ENCODE measurements at regions not wholly inside any gene's neighbourhood (a gene's known extent, or its start where the extent isn't known, plus 50 kb on each side); places are given as distances from the start of the nearest gene placed in this dataset.

DNA sequence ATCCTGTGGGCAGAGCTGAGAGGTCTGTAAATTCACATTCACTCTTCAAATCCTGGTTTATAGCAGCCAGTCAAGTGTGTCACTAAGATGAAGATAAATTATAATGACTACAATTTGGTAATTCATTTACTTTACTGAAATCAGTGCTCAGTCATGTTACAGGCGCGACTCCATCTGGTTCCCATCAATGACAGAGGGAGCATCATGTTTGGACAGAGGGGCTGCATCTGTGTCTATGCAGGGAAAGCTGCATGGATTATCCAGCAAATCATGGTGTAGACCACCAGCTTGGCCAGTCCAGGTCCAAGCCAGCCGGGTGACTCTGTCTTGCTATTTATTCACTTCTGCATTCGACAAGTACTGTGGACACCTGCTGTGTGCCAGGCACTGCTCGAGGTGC is 214.1 kb upstream of the ZNF32 start:
- TF ChIP-seq POLR2A (IDR thresholded peaks at IDR 0.05) = no peak
- TF ChIP-seq, protein P1, sequence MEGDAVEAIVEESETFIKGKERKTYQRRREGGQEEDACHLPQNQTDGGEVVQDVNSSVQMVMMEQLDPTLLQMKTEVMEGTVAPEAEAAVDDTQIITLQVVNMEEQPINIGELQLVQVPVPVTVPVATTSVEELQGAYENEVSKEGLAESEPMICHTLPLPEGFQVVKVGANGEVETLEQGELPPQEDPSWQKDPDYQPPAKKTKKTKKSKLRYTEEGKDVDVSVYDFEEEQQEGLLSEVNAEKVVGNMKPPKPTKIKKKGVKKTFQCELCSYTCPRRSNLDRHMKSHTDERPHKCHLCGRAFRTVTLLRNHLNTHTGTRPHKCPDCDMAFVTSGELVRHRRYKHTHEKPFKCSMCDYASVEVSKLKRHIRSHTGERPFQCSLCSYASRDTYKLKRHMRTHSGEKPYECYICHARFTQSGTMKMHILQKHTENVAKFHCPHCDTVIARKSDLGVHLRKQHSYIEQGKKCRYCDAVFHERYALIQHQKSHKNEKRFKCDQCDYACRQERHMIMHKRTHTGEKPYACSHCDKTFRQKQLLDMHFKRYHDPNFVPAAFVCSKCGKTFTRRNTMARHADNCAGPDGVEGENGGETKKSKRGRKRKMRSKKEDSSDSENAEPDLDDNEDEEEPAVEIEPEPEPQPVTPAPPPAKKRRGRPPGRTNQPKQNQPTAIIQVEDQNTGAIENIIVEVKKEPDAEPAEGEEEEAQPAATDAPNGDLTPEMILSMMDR (IDR thresholded peaks at IDR 0.05 in 8 of 11, conservative IDR thresholded peaks at IDR 0.05 in 3 of 11) = no peak
